Hematopoietic multipotent progenitor cell treated with erythropoietin and hydrocortisone succinate and interleukin-3 and kit ligand, for 17 days (in vitro differentiated cells): ENCODE measurements at regions not wholly inside any gene's neighbourhood (a gene's known extent, or its start where the extent isn't known, plus 50 kb on each side); places are given as distances from the start of the nearest gene placed in this dataset.
"Not testable (repeated sequence)": the region's sequence is repeated elsewhere in the genome, so short reads cannot be mapped to it uniquely, and the experiment has no call there.

ENCODE experiments used
- DNase-seq: peaks from one replicate; pipeline ENCODE4 v3.0.0-alpha.2; 2015; ENCODE audit warnings: low spot score

DNA sequence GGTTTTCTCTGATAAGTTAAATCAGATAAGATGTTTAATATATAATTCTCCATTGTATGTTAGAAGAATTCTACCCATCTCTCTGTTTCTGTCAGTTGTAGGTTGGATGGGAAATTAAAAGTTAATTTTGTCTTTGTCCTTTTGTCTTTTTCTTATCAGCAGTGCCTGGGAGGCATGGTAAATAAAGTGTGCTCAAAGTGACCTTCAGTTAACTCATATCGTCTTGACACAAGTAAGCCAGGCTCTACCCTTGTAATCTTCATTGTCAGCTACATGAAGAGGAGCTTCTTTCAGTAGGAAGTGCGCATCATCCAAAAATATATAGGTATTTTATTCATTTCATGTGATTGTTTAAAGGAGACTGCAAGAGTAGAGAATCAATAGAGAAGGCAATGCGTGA, 138.9 kb upstream of the NRIP1 start:
- no peak for DNase-seq

DNA sequence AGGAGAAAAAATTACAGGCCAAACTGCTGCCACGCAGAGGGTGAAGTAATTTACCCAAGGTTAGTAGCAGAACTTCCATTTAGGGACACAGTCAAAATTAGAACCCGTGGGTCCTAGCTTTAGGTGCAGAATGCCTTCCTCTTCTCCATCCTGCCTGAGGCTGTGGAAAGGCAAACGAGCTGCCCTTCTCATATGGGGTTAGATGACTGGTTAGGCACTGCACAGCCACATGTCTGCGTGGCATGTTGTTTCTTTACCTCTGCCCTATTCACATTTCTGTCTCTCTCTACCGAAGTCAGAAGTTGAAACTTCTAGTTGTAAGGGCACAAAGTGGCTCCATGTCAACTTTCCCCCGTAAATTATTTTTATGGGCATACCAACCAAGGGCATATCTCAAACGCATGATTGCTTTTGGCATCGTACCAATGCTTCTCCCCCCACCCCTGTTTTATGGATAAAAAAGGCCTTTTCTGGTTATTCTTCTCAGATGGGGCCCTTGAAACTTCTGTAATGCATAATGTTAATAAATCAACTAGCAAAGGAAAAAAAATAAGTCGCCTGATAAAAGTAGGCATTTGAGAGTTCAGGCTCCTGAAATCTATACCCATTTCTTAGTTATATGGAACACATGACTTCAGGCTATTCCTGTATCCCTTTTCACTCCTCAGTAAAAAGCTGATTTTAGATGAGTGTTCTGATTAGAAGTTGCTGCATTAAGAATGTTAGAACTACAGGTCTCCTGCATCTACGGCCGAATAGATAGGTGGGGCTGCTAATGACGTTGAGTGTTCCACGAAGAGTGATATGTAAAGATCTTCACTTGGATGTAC, 139.6 kb upstream of the NRIP1 start:
- DNase-seq, result no peak

DNA sequence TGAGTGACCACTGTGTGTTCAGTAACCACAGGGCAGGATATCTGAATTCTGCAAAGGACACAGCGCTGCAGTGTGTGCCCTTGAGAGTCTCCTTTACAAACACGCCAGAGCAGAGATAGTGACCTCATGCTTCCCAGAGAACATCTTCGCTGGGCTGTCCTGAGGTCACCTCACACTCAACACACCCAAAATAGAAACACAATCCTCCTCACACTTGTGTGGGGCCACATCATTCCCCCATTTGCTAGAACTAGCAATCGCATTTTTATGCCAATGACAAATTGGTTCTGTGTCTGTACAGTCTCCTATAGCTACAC, 140.1 kb upstream of the NRIP1 start:
- no peak for DNase-seq

DNA sequence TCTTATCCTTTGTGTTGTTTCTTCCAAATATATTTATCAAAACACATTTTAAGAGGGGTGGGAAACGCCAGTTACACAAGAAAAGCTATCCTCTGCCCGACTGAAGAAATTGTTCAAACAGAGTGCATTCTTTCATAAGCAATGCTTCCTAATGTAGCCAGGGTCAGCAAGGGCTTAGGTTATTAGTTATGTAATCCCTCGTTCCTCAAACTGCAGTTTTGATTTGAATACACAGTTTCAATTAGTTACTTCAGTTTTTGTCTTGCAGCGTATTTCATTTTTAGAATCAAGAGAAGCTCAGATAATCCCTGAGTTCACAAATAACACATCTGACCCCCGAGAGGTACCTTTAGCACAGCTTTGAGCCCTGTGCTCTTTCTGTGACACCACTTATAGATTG, 141.7 kb upstream of the NRIP1 start:
- no peak for DNase-seq

DNA sequence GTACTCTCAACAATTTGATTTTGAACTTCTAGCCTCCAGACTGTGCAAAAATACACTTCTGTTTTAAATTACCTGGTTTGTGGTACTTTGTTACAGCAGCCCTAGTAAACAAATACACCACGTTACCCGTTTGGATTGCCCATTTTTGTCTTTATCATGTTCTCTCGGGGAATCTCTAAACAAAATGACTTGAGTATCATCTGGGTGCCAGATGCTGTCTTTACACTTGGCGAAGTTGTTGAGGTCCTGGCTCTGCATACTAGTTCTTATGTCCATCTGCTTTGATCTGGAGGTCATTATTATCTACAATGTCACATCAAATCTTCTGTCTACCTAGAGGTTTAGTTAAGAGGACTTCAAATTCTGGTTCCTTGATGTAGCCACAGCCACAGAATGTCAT, 142.4 kb upstream of the NRIP1 start:
- no peak for DNase-seq

DNA sequence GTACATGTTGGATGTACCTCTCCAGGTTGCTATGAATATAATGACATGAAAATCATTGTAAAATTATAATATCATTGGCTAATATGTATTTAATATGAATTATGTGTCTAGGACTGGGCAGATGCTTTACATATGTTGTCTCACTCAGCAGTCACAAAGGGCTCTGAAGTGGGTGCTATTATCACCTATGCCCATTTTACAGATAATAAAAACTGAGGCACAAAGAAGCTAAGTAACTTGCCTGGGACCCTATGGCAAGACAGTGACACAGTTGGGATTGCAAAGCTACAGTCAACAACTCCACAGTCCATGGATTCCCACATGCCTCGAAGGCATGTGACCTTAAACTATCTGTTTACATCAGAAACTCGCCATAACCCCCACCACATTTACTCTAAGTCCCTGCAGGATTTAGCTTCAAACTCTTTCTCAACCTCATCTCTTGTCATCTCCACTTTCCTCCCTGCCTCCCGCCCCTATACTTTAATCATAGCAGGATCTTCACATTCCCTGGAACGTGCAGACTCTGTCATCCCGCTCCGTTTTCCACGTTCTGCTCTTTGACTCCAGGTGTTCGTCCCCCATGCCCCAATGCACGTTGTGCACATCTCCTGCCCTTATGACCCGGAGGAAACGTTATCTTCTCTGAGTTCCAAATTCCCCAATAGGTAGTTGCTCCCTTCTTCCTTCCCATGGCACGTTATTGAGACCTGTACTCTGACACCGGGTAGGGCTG, 143.0 kb upstream of the NRIP1 start:
- no peak for DNase-seq

DNA sequence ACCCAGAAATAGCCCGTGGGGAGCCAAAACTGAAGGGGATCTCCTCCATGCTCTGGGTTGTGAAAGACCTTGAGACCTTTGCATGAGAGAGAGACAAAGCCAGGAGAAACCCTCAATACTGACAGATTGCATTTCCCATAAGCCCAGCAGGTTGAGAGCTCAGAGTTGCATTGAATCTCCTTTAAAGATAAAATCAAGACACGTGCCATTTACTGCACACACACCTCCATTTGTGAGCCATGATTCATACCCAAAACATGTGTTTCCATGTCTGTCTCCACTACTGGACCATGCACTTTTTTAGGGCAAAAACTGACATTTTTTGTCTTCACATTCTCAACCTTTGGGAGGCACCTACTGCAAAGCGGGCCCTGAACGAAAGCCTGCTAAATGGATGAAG, 144.0 kb upstream of the NRIP1 start:
- DNase-seq, result no peak

DNA sequence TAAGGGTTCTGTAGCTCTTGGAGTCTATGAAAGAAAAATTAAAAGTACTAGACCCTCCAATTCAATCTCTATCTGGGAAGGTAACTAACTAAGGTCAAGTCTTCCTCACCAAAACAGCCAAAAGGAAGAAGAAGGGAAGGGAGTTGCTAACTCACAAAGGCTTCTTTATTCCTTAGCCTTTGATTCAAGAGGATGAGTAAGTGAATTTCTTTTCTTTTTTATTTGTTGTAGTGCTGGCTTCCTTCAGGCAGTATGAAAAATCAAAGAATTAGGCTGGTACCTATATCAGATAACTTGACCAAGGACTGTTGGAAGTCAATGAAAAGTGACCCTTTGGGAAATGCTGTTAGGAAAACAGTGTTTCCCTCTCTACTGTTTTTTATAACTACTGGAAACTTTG, 144.4 kb upstream of the NRIP1 start:
- no peak for DNase-seq

DNA sequence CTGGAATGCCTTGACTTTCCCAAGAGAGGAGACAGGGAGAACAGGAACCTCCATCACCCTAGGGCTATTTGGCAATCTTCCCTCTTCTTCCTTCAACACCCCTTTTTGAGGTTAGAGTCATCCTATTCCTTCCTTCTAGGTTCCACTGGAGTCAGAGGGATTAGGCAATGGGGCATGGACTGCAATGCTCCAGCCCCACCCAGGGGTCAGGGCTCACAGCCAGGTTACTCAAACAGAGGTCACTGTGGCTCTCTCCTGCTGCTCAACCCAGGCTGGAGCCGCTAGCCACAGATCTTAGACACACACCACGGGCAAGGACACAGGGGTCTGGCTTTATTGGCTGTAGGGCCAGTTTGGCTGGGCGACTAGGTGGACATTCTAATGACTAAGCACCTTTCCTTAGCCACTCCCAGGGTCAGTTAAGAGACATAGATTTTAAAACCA, 145.5 kb upstream of the NRIP1 start:
- DNase-seq, result no peak

DNA sequence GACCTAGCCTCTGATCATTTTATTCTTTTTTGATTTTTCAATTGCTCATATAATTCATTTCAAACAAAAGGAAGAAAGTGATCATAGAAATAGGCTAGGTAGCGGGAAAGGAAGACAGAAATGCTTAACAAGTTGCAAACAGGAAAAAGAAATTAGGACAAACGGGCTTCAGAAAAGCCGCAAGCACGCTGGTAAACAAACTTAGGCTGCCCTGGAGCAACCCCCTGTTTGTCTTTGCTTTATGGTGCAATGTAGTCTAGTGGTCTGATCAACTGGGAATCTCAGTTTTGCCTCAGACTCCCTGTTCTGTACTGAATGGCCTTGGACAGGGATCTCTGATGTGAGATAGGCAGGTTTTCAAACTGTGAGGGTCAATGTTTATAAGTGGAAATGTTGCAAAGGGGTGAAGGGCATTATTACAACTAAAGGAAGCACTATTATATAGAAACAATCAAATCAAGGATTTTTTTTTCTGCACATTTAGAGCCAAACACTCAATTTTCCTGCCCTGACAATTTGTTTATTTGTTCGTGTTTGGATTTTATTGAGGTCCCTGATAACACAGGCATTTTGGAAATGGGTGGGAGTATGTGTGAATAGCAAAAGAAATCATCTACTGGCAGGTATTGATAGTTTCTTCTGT, 146.8 kb upstream of the NRIP1 start:
- DNase-seq, result no peak

DNA sequence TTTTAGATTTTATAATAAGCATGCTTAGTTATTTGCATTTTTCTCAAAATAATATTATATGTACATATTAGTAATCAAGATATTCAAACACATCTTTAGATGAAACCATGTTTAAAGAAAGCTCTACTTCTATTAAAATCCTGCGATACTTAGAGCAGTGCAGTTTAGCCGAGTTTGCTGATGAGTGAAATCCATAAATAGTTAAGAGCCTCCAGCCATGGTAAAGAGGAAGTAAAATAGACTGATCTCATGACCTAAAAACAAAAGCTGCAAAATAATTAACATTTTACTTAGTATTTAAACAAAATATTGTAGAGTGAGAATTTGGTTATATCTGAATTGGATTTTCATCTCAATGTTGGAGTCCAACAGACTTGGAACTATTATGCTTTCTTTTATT, 147.4 kb upstream of the NRIP1 start:
- no peak for DNase-seq

DNA sequence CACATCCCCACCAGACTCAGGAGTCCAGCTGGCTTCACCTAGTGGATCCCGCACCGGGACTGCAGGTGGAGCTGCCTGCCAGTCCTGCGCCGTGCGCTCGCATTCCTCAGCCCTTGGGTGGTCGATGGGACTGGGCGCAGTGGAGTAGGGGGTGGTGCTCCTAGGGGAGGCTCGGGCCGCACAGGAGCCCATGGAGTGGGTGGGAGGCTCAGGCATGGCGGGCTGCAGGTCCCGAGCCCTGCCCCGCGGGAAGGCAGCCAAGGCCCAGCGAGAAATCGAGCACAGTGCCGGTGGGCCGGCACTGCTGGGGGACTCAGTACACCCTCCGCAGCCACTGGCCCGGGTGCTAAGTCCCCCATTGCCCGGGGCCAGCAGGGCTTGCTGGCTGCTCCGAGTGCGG, 153.7 kb upstream of the NRIP1 start:
- DNase-seq, result not testable (repeated sequence)

DNA sequence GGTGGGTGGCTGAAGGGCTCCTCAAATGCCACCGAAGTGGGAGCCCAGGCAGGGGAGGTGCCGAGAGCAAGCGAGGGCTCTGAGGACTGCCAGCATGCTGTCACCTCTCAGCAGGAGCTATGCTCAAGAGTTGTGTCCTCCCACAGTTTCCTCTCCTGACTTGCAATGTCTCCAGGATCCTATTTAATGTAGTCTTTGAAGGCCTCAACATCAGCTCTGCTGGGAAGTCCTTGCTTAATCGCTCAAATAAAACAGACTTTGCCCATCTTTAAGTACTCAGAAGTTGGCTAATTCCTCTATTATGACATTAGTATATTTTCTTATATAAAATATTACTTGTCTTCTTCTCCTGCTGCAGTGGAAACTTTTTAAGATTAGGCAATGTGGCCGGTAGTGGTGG, 154.2 kb upstream of the NRIP1 start:
- no peak for DNase-seq

DNA sequence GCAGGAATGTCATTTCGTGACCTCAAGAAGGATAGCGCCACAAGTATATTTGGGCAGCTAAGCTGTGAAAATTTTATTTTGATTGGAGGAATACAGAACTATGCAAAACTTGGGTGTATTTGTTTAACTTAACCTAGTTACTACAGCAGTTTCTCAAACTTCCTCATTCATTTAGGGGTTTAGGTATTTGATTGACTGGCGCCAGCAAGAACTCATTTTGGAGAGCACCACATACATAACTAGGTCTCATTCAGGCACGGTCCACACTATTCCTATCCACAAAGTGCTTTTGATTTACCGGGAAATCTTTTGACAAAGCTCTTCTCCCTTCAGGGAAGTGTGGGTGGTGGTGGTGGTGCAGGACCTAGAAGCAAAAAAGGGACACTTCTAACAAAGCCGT, 155.1 kb upstream of the NRIP1 start:
- DNase-seq, result no peak

DNA sequence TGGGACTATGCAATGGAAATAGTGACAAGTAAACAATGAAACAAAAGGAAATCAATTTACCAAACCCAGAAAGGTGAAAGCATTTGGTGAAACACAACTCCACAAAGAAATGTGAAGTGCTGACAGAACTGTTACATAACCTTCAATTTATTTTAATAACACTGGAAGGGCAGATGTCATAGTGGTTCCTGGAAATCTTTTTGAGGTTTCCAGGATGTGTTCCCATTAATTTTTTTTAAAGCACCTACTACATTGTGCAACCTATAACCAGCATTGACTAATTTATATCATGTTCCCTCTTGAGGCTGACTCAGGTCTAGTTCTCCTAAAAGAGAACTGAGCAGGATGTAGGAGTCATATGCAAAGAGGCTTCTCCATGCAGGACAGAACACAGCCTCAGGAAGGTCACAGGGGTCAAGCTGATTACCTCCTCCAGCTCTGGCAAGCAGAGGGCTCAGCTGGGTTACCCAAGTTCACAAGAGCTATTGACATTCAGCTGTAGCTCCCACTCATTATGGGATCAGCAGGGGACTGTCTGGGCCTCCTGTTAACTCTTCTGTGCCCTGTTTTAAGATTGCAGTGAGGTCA, 157.1 kb upstream of the NRIP1 start:
- DNase-seq, result no peak

DNA sequence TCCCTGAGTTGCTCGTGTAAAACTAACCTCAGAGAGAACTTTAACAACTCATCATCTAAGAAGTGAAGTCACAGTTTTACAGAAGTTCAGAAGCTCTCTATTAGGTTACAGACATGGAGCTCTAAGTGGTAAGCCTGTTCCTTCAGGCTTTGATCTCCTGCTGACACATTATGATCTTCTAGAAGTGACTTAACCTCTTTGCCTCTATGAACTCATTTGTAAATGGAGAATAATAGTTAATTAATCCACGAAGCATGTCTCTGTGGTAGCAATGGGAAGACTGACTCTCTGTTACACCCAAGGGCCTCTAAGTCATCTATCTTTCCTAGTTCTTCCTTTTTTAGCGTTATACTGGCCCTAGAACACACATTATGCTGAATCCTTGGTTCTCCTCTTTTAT, 157.9 kb upstream of the NRIP1 start:
- no peak for DNase-seq

DNA sequence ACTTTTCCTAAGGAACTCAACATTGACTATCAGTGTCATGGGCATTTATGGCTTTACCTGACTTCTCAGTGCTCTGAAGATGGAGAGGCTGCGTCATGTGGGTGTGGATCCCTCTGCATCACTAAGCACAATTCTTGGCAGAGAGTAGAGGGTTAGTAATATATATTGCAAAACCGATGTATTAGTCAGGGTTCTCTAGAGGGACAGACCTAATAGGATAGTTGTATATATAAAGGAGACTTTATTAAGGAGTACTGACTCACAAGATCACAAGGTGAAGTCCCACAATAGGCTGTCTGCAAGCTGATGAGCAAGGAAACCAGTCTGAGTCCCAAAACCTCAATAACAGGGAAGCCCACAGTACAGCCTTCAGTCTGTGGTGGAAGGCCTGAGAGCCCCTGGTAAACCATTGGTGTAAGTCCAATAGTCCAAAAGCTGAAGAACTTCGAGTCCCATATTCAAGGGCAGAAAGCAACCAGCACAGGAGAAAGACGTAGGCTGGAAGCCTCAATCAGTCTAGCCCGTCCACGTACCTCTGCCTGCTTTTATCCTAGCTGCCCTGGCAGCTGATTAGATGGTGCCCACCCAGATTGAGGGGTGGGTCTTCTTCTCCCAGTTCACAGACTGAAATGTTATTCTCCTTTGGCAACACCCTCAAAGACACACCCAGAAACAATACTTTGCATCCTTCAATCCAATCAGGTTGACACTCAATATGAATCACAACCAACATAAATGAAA, 159.7 kb upstream of the NRIP1 start:
- DNase-seq, result no peak

DNA sequence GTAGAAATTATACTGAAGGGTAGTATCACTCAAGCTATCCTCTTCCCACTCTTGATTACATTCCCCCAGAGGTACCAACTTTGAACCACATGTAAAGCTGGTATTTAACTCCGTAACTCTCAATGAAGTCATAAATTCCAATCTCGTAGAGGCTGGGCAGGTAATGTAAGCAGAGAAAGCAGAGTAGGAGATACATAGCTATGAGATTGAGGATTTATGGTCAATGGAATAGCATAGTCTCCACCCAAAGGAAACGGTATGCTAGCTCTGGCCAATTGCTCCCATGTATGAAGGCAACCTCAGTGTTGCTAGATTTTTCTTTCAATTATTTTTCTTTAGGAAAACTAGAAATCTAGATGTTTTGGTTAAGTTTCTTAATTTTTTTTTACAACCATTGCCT, 163.1 kb upstream of the NRIP1 start:
- no peak for DNase-seq

DNA sequence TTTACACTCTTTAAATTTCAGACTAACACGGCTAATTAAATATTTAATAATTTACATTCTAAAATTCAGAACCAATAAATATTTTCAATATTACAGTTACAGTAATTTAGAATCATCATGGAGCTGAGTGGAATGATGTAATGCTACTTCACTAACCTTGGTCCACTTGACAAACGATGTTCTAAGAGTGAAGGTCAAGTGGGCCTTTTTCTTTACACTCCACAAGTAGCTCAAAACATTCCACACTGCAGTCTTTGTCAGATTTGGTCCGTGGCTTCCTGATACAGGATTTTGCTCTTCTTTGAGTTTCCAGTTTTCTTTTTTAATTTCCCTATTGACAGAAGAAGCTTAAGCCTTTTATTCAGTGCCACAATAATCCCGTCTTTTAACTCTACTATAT, 164.6 kb upstream of the NRIP1 start:
- DNase-seq, result no peak

DNA sequence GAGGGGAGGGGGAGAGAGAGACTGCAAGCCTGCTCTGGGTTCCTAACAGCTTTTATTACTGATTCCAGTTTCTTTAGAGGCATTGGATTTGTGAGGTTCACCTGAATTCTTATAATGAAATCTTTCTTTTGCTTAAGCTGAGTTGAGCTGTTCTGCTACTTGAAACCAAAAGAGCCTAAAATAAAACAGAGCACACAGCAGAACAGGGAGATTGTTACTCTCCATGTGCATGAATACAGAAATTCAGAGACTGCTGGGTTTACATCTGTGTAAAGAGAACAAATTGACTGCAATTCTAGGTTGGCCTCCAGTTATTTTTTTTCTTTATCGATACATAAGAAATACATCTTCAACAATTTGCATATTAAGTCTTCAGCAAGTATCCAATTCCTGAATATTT, 168.8 kb upstream of the NRIP1 start:
- DNase-seq, result no peak

DNA sequence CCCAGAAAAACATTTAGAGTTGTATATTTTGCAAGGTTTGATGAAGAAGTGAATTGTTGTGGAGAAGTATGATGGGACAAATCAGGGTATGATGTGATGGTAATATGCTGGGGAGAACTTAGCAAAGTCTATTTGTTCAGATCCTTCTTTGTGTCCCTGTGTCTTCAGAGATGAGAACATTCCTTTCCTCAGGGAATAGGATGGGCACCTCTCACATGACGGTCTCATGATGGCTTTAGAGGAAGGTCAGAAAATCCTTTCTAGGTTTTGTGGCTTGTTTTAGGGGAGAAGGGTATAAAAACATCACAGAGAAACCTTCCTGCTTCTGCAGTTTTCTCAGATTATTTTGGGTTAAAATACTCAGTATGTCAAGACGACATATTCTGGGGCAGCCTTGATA, 171.3 kb upstream of the NRIP1 start:
- DNase-seq, result no peak

DNA sequence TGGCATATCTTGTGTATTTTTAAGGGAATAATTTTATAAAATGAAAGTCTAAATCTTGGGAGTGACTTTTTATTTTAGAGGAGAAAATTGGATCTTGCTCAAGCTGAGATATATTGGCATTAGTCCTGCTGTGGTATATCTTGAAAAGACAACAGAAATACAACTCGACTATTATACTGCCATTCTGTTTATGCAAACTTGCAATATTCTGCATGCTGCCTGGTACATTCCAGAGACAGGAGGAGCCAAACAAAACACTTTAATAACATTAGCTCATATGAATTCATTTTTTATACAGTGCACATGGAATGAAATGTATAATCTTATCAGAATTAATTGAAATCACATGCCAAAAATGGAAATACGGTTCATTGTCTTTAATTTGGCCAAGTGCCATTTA, 176.0 kb upstream of the NRIP1 start:
- DNase-seq, result no peak
